ENCODE measurements at regions not wholly inside any gene's neighbourhood (a gene's known extent, or its start where the extent isn't known, plus 50 kb on each side); places are given as distances from the start of the nearest gene placed in this dataset.

DNA sequence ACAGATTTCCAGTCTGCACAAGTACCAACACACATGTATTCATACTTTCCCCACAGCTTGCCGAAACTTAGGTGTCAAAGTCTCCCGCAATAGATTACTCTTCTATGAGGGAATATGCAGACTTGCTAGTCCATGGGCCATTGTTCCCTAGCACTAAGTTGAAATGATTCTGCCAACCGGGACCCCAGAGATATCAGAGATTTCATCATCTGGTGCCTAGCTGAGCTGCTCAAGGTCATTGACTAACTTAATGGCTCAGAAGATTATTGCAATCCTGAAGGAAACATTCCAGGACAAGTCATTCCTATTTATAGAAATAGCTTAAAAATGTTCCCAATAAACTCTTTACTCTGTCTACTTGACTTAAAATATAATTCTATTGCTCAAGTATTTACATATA lies 202.6 kb downstream of the PIK3R1 start:
- DNase-seq = no peak
- Histone ChIP-seq H3K27me3 (ENCODE audit: control insufficient read depth, insufficient read depth, low read length) (no peaks in the 10 kb centered on the region), H3K4me1 (ENCODE audit: control insufficient read depth in 2 of 3, insufficient read depth in 2 of 3, low read depth in 1 of 3, low read length in 3 of 3) (peaks cover 0 to 26% (median 11%) of the 10 kb centered on the region in 3 donors), H3K27ac (ENCODE audit: low read depth in 2 of 2, low read length in 2 of 2) (peak overlapping the region in 1 of 2 donors; percentile 17), H3K9ac (ENCODE audit: low read length in 3 of 3) (no peak overlapping the region), H3K4me3 (ENCODE audit: low read length in 3 of 3) (no peak overlapping the region), H3K9me3 (ENCODE audit: control insufficient read depth in 2 of 3, insufficient read depth in 1 of 3, low read length in 3 of 3) (no peaks in the 10 kb centered on the region), H3K36me3 (ENCODE audit: control insufficient read depth in 2 of 3, insufficient read depth in 3 of 3, low read length in 3 of 3) (no peaks in the 10 kb centered on the region)
- intact Hi-C loops (cut with DNase I) = no loop called here
- TF ChIP-seq, protein P1, sequence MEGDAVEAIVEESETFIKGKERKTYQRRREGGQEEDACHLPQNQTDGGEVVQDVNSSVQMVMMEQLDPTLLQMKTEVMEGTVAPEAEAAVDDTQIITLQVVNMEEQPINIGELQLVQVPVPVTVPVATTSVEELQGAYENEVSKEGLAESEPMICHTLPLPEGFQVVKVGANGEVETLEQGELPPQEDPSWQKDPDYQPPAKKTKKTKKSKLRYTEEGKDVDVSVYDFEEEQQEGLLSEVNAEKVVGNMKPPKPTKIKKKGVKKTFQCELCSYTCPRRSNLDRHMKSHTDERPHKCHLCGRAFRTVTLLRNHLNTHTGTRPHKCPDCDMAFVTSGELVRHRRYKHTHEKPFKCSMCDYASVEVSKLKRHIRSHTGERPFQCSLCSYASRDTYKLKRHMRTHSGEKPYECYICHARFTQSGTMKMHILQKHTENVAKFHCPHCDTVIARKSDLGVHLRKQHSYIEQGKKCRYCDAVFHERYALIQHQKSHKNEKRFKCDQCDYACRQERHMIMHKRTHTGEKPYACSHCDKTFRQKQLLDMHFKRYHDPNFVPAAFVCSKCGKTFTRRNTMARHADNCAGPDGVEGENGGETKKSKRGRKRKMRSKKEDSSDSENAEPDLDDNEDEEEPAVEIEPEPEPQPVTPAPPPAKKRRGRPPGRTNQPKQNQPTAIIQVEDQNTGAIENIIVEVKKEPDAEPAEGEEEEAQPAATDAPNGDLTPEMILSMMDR (IDR thresholded peaks at IDR 0.05; ENCODE audit: borderline replicate concordance, extremely low read depth, insufficient read depth) = no peak
- no peak for FAIRE-seq

DNA sequence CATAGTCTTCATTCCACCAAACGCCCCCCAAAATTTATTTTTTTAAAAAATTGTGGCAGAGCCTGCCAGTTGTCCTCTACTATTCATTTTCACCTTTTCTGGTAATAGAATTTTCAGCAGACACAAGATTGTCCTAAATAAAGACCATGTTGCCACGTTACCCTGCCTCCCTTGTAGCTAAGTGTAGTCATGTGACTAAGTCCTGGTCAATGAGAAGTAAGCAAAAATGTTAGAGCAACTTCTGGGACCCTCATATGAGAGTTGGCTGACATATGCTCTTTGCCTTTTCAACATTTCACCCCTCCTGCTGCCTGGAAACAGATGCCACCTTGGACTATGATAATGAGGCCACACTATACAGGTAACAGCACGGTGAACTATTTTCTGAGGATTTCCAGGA lies 203.1 kb downstream of the PIK3R1 start:
- no peak overlapping the region for H3K4me3 ChIP-seq (ENCODE audit: low read length in 3 of 3)
- H3K27me3 ChIP-seq (ENCODE audit: control insufficient read depth, insufficient read depth, low read length) = no peaks in the 10 kb centered on the region
- peaks cover 0 to 26% (median 11%) of the 10 kb centered on the region in 3 donors for H3K4me1 ChIP-seq (ENCODE audit: control insufficient read depth in 2 of 3, insufficient read depth in 2 of 3, low read depth in 1 of 3, low read length in 3 of 3)
- no peak overlapping the region for H3K9ac ChIP-seq (ENCODE audit: low read length in 3 of 3)
- H3K27ac ChIP-seq (ENCODE audit: low read depth in 2 of 2, low read length in 2 of 2) = no peak overlapping the region
- no peaks in the 10 kb centered on the region for H3K36me3 ChIP-seq (ENCODE audit: control insufficient read depth in 2 of 3, insufficient read depth in 3 of 3, low read length in 3 of 3)
- no peak for FAIRE-seq
- intact Hi-C loops (cut with DNase I) = no loop called here
- TF ChIP-seq, protein P1 (IDR thresholded peaks at IDR 0.05; ENCODE audit: borderline replicate concordance, extremely low read depth, insufficient read depth) = no peak
- H3K9me3 ChIP-seq (ENCODE audit: control insufficient read depth in 2 of 3, insufficient read depth in 1 of 3, low read length in 3 of 3) = no peaks in the 10 kb centered on the region
- DNase-seq = no peak

DNA sequence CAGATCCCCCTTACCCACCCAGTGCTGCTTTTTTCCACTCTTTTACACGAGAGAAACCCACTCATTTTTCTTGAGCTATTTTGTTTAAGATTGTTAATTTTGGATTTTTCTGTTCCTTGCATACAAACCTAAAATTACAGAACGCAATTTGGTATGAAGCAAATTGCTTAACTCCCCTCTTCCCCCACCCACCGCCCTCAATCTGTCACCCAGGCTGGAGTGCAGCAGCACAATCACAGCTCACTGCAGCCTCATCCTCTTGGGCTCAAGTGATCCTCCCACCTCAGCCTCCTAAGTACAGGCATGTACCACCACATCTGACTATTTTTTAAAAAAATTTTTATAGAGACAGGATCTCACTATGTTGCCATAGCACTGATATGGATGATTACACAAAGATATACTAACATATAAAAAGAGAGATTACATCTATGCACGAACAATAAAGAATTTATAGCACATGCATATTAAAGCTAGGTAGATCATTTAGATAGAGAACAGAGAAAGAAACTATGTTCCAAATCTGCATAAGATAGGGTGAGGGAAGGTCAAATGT lies 203.6 kb downstream of the PIK3R1 start:
- Histone ChIP-seq H3K36me3 (ENCODE audit: control insufficient read depth in 2 of 3, insufficient read depth in 3 of 3, low read length in 3 of 3) (no peaks in the 10 kb centered on the region), H3K4me3 (ENCODE audit: low read length in 3 of 3) (peak overlapping the region in 1 of 3 donors; percentile 15), H3K9ac (ENCODE audit: low read length in 3 of 3) (no peak overlapping the region), H3K4me1 (ENCODE audit: control insufficient read depth in 2 of 3, insufficient read depth in 2 of 3, low read depth in 1 of 3, low read length in 3 of 3) (peaks cover 0 to 26% (median 11%) of the 10 kb centered on the region in 3 donors), H3K9me3 (ENCODE audit: control insufficient read depth in 2 of 3, insufficient read depth in 1 of 3, low read length in 3 of 3) (no peaks in the 10 kb centered on the region), H3K27me3 (ENCODE audit: control insufficient read depth, insufficient read depth, low read length) (no peaks in the 10 kb centered on the region), H3K27ac (ENCODE audit: low read depth in 2 of 2, low read length in 2 of 2) (peak overlapping the region in 1 of 2 donors; percentile 10)
- TF ChIP-seq, protein P1 (IDR thresholded peaks at IDR 0.05; ENCODE audit: borderline replicate concordance, extremely low read depth, insufficient read depth) = no peak
- intact Hi-C loops (cut with DNase I) = no loop called here
- DNase-seq (no peak), FAIRE-seq (no peak)

Measured in kidney (tissue), 13 donors.